DMS153 (cell line): ENCODE measurements at regions not wholly inside any gene's neighbourhood (a gene's known extent, or its start where the extent isn't known, plus 50 kb on each side); places are given as distances from the start of the nearest gene placed in this dataset.
"Not testable (repeated sequence)": the region's sequence is repeated elsewhere in the genome, so short reads cannot be mapped to it uniquely, and the experiment has no call there.

ENCODE experiments used
- DNase-seq: peaks from one replicate; lab custom pipeline; 2025; lab: John Stamatoyannopoulos, UW

GRCh38 chr9:107569174-107569573 lies 79.6 kb upstream of the KLF4 start:
- no peak for DNase-seq

- not testable (repeated sequence) for DNase-seq
These were observed 78.8 kb upstream of the KLF4 start for GRCh38 chr9:107568406-107568805.

GRCh38 chr9:107567462-107567861 lies 77.9 kb upstream of the KLF4 start:
- DNase-seq, result no peak

- DNase-seq, result no peak
These were observed 77.1 kb upstream of the KLF4 start for GRCh38 chr9:107566611-107567061.

GRCh38 chr9:107562798-107563197 lies 73.2 kb upstream of the KLF4 start:
- DNase-seq, result no peak

- no peak for DNase-seq
These were observed 70.0 kb upstream of the KLF4 start for GRCh38 chr9:107559494-107560086.

GRCh38 chr9:107557236-107557990 lies 67.8 kb upstream of the KLF4 start:
- no peak for DNase-seq

- no peak for DNase-seq
These were observed 65.1 kb upstream of the KLF4 start for GRCh38 chr9:107554636-107555035.

GRCh38 chr9:107548298-107549142 lies 59.0 kb upstream of the KLF4 start:
- no peak for DNase-seq

GRCh38 chr9:107547772-107548297 lies 58.3 kb upstream of the KLF4 start:
- no peak for DNase-seq

GRCh38 chr9:107547303-107547702 lies 57.7 kb upstream of the KLF4 start:
- DNase-seq, result no peak

GRCh38 chr9:107546859-107547258 lies 57.3 kb upstream of the KLF4 start:
- DNase-seq, result no peak

GRCh38 chr9:107545036-107545435 lies 55.5 kb upstream of the KLF4 start:
- no peak for DNase-seq

- DNase-seq, result no peak
These were observed 53.0 kb upstream of the KLF4 start for GRCh38 chr9:107542411-107543157.

GRCh38 chr9:107541523-107541922 lies 52.0 kb upstream of the KLF4 start:
- DNase-seq, result no peak

- DNase-seq, result no peak
These were observed 50.6 kb upstream of the KLF4 start for GRCh38 chr9:107540164-107540561.

- DNase-seq, result no peak
These were observed 50.0 kb upstream of the KLF4 start for GRCh38 chr9:107539427-107540163.
